Transverse colon (tissue), 3 donors: ENCODE measurements at regions not wholly inside any gene's neighbourhood (a gene's known extent, or its start where the extent isn't known, plus 50 kb on each side); places are given as distances from the start of the nearest gene placed in this dataset.

Source experiments
- POLR2A ChIP-seq: fragments of 450-650 bp; IDR thresholded peaks from one replicate; pipeline ENCODE4 v1.6.1; 2016; ENCODE audit warnings: antibody characterized with exemption, mild to moderate bottlenecking, moderate library complexity
- TF ChIP-seq, protein P1 (sequence below), 5 experiments: fragments of 200-600 bp in 3 of 5; fragments of 450-650 bp in 2 of 5; sonication (generic) in 3 of 5; IDR thresholded peaks; 1 replicate in 2 of 5; 2 replicates in 3 of 5; pipeline ENCODE4 v1.5.1; 2016 to 2017; ENCODE audit warnings: antibody characterized with exemption in 5 of 5, inconsistent platforms in 3 of 5, mild to moderate bottlenecking in 2 of 5, moderate library complexity in 1 of 5

DNA sequence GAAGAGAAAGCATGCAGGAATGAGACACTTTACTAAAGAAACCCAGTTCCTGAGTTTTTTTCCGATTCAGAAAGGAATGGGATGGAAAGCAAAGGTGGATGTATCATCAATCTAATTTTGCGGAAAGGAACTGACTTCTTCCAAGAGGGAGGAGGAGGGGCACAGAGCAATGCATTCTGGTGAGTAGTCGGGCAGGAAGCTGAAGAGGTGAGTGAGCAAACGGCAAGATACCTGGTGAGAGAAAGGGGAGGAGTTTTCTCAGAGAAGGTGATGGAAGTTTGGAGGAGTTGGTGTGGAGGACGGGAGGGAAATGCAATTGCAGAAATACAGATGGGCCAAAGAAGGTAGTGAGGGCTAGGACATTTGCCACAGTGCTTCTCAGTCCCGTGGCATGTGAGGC lies 713.2 kb downstream of the KCNJ2 start:
- TF ChIP-seq, protein P1, sequence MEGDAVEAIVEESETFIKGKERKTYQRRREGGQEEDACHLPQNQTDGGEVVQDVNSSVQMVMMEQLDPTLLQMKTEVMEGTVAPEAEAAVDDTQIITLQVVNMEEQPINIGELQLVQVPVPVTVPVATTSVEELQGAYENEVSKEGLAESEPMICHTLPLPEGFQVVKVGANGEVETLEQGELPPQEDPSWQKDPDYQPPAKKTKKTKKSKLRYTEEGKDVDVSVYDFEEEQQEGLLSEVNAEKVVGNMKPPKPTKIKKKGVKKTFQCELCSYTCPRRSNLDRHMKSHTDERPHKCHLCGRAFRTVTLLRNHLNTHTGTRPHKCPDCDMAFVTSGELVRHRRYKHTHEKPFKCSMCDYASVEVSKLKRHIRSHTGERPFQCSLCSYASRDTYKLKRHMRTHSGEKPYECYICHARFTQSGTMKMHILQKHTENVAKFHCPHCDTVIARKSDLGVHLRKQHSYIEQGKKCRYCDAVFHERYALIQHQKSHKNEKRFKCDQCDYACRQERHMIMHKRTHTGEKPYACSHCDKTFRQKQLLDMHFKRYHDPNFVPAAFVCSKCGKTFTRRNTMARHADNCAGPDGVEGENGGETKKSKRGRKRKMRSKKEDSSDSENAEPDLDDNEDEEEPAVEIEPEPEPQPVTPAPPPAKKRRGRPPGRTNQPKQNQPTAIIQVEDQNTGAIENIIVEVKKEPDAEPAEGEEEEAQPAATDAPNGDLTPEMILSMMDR (IDR thresholded peaks at IDR 0.05) = no peak
- TF ChIP-seq POLR2A = no peak
